Activated CD8-positive, alpha-beta memory T cell treated with anti-CD3 and anti-CD28 coated beads for 24 hours (primary cell): ENCODE measurements at regions not wholly inside any gene's neighbourhood (a gene's known extent, or its start where the extent isn't known, plus 50 kb on each side); places are given as distances from the start of the nearest gene placed in this dataset.
"Not testable (repeated sequence)": the region's sequence is repeated elsewhere in the genome, so short reads cannot be mapped to it uniquely, and the experiment has no call there.

Source experiments
- DNase-seq: peaks from one replicate; pipeline ENCODE4 v3.0.0-alpha.2; 2020

DNA sequence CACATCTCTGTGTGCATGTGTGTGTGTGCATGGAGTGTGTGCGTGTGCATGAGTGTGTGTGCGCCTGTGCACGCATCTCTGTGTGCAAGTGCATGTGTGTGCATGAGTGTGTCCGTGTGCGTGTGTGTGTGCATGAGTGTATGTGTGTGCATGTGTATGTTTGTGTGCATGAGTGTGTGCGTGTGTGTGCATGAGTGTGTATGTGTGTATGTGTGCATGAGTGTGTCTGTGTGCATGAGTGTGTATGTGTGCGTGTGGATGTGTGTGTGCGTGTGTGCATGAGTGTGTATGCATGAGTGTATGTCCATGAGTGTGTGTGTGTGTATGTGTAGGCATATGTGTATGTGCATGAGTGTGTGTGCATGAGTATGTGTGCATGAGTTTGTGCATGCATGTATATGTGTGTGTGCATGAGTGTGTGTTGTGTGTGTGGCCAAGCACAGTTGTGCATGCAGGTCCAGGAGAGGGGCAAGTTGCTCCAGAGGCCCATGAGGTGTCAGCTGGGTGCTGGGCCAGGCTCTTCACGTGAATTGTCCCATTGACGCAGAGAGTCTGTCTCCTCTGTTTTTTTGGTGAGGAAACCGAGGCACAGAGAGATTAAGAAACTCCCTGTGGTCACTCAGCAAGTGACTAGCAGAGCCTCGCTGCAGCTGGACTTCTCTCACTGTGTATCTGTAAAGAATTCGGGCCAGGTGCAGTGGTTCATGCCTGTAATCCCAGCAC, 75.5 kb downstream of the ASB1 start:
- DNase-seq: no peak

GRCh38 chr2:238502956-238503791, 76.4 kb downstream of the ASB1 start:
- DNase-seq: peak; percentile 41

- DNase-seq: peak; percentile 40
These were observed 77.6 kb downstream of the ASB1 start for GRCh38 chr2:238504181-238504931.

GRCh38 chr2:238505119-238505891, 78.6 kb downstream of the ASB1 start:
- peak; percentile 68 for DNase-seq

DNA sequence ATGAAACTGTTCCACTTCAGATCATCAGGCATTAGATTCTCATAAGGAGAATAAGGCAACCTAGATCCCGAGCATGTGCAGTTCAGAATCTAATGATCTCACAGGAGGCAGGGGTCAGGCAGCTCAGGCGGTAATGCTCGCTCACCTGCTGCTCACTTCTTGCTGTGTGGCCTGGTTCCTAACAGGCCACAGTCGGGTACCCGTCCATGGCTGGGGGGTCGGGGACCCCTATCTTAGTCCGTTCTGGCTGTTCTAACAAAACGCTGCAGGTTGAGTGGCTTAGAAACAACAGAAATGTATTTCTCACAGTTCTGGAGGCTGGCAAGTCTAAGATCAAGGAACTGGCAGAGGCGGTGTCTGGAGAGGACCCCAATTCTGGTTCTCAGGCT, 79.2 kb downstream of the ASB1 start:
- DNase-seq: no peak

DNA sequence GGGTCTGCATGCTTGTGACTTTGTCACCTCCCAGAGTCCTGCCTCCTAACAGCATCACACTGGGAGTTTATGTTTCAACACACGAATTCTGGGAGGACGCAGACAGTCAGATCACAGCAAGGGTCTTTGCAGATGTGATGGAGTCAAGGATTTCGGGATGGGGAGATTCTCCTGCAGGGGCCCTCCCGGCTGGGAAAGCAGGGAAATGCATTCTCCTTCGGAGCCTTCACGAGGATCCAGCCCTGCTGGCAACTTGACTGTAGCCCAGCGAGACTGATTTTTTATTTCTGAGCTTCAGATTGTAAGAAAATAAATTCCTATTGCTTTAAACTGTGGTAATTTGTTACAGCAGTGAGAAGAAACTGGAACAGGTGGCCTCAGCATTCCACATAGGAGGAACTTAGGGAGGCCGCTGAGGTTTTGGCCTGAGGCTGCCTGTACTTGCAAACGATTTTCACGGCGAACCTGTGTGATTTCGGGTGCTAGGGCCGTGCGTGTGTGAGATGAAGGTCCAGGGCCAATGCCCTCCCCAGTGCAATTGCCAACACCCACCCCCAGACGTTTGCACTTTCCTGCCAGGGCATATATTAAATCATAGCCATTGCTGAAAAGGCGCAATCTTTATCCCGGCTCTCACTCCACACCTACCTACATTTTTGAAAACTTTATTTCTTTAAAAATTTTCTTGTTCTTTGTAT, 79.8 kb downstream of the ASB1 start:
- DNase-seq: no peak

GRCh38 chr2:238507836-238508235, 81.1 kb downstream of the ASB1 start:
- no peak for DNase-seq

- DNase-seq: no peak
These were observed 82.6 kb downstream of the ASB1 start for GRCh38 chr2:238509151-238509835.

DNA sequence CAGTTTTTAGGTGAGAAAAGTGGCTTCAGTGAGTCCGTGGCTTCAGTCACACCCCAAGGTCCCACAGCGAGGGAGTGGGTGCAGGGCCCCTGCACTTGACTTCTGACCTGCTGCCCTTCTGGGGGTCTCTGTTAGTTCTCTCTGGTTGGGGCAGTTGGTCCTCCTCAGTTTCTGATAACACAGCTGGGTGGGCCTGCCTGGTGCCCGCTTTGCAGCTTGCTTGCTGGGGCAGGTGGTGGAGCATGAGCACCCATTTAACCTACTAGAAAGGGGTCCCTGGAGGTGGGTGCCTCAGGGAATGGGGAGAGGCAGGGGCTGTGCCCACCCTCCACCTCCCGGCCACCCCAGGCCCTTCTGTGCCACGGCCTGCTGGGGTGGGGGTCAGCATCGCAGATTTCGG, 83.2 kb downstream of the ASB1 start:
- DNase-seq: no peak

GRCh38 chr2:238510911-238511613, 84.3 kb downstream of the ASB1 start:
- no peak for DNase-seq

DNA sequence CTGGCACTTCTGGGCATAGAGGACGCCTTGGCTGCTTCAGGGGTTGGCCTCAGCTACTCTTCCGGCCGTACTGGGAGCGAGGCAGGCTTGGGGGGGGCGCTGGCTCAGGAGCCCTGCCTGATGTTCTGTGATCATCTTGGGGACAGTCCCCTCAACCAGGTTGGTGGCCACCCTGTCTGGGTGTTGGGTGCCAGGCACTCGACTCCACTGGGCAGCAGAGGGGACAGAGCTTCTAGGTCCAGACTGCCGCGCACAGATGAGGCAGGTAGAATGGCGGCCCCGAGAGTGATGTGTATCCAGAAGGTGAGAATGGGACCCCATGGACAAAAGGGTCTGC, 84.9 kb downstream of the ASB1 start:
- DNase-seq: no peak

- no peak for DNase-seq
These were observed 85.6 kb downstream of the ASB1 start for GRCh38 chr2:238512247-238512867.

DNA sequence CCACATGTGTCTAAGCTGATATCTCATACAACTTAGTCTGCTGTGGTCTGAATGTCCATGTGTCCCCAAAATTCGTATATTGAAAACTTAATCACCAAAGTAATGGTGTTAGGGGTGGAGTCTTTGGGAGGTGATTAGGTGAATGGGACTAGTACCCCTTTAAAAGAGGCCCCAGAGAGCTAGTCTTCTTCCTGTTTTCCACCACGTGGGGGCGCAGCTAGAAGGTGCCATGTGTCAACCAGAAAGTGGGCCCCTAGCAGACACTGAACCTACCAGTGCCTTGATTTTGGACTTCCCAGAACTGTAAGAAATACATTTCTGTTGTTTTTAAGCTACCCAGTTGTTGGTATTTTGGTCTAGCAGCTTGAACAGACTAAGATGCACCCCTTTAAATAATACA, 86.6 kb downstream of the ASB1 start:
- DNase-seq: no peak

GRCh38 chr2:238514024-238514423, 87.3 kb downstream of the ASB1 start:
- not testable (repeated sequence) for DNase-seq

GRCh38 chr2:238515377-238515776, 88.7 kb downstream of the ASB1 start:
- no peak for DNase-seq

GRCh38 chr2:238517209-238517608, 90.5 kb downstream of the ASB1 start:
- no peak for DNase-seq

DNA sequence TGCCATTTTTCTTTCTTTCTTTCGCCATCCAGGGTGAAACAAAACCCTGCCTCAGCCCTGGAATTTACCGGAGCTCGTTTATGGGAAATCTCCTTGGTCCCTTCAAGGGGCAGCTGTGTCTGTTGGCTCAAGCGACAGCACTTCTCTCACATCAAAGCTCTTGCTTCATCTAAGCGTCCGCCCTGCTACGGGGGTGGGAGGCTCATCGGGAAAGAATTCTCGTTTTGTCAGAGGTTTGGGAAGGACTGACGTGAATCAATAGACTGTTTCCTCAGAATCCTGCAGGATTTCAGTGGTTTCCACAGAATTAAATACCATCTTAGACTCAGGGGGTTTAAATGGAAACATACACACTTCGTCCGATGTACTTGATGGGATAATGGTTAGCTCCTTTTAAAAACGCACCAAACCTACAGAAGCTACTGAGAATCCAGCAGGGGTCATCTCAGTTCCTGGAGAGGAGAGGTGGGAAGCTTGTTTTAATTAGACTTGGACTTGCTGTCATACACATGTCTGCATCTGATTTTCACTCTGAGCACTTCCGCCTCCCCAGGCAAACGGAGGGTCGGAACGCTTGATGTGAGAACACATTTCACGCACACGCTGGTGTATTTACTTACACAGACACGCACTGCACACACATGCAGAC, 91.6 kb downstream of the ASB1 start:
- no peak for DNase-seq

DNA sequence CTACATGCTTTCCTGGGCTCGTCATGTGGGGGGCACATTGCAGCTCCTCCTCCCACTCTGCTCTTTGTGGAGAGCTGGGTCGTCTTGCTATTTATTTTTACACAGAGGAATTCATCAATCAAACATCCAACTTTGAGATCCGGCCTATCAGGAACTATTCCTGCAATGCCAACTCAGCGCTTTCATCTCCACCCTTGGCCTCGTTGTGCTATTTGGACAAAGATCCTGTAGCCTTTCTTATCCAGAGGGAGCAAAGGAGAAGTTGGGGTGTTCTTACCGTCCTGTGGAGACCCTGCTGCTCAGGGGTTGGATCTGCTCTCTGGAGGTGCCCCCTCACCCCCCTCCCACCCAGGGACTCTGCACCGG, 92.1 kb downstream of the ASB1 start:
- DNase-seq: no peak

DNA sequence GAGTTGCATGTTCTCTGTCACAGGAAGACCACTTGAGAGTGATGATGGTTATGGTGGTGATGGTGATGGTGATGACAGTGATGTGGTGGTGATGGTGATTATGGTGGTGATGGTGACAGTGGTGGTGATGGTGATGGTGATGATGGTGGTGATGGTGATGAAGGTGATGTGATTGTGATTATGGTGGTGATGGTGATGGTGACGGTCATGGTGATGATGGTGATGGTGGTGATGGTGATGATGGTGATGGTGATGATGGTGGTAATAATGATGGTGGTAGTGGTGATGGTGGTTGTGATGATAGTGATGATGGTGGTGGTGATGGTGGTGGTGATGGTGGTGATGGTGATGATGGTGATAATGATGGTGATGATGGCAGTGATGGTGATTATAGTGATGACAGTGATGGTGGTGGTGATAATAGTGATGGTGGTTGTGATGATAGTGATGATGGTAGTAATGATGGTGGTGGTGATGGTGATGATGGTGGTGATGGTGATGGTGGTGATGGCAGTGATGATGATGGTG, 93.7 kb downstream of the ASB1 start:
- no peak for DNase-seq

GRCh38 chr2:238521002-238521401, 94.3 kb downstream of the ASB1 start:
- DNase-seq: no peak
